Astrocyte of the cerebellum (primary cell): ENCODE measurements at regions not wholly inside any gene's neighbourhood (a gene's known extent, or its start where the extent isn't known, plus 50 kb on each side); places are given as distances from the start of the nearest gene placed in this dataset.

ENCODE experiments used
- DNase-seq: peaks from one replicate; pipeline ENCODE4 v3.0.0-alpha.2; 2011; ENCODE audit warnings: low read depth
- H3K4me3 ChIP-seq: 2 replicates; pipeline ENCODE4 v1.5.1; 2011; ENCODE audit warnings: mild to moderate bottlenecking, low read depth, low read length, moderate library complexity
- CTCF ChIP-seq: IDR thresholded peaks from 2 replicates; pipeline ENCODE4 v1.5.1; 2012; ENCODE audit warnings: low read length, low read depth, moderate library complexity, mild to moderate bottlenecking; ENCODE audit errors: missing control alignments
- in situ Hi-C: cut with HindIII; loops from 2 replicates; pipeline ENCODE4 v1.10.0; 2017; ENCODE audit warnings: low sequenced_read_pairs

- no peak for TF ChIP-seq CTCF
- DNase-seq = no peak
- H3K4me3 ChIP-seq = no peak overlapping the region
- in situ Hi-C loops = no loop called here
Measured at GRCh38 chr20:56797023-56797422, 167.9 kb downstream of the TFAP2C start.

- in situ Hi-C loops = no loop called here
- TF ChIP-seq CTCF = no peak
- H3K4me3 ChIP-seq = no peak overlapping the region
- DNase-seq = no peak
Measured at GRCh38 chr20:56798634-56799033, 169.5 kb downstream of the TFAP2C start.

GRCh38 chr20:56799187-56799586 is 170.1 kb downstream of the TFAP2C start:
- in situ Hi-C loops = no loop called here
- TF ChIP-seq CTCF = no peak
- DNase-seq = no peak
- H3K4me3 ChIP-seq = no peak overlapping the region

- TF ChIP-seq CTCF = no peak
- in situ Hi-C loops = no loop called here
- DNase-seq = no peak
- no peak overlapping the region for H3K4me3 ChIP-seq
Measured at GRCh38 chr20:56800088-56800487, 171.0 kb downstream of the TFAP2C start.

- no peak for TF ChIP-seq CTCF
- no peak for DNase-seq
- H3K4me3 ChIP-seq = no peak overlapping the region
- in situ Hi-C loops = no loop called here
Measured at GRCh38 chr20:56801971-56802755, 173.1 kb downstream of the TFAP2C start.

- no peak for DNase-seq
- no peak overlapping the region for H3K4me3 ChIP-seq
- in situ Hi-C loops = no loop called here
- TF ChIP-seq CTCF = no peak
Measured at GRCh38 chr20:56802805-56803204, 173.7 kb downstream of the TFAP2C start.
